Neural progenitor cell (in vitro differentiated cells): ENCODE measurements at regions not wholly inside any gene's neighbourhood (a gene's known extent, or its start where the extent isn't known, plus 50 kb on each side); places are given as distances from the start of the nearest gene placed in this dataset.

Experiments
- DNase-seq: peaks from one replicate; pipeline ENCODE4 v3.0.0-alpha.2; 2016; ENCODE audit warnings: low spot score
- H2AFZ ChIP-seq: fragments of 200-600 bp; sonication (generic); replicated peaks from 2 replicates; pipeline ENCODE4 v1.6.1; 2016; ENCODE audit warnings: antibody characterized with exemption
- H3F3A ChIP-seq: fragments of 200-600 bp; sonication (generic); 2 replicates; pipeline ENCODE4 v1.6.1; 2016; ENCODE audit warnings: antibody characterized with exemption, low read depth
- H3K27ac ChIP-seq: fragments of 200-600 bp; sonication (generic); 2 replicates; pipeline ENCODE4 v1.5.1; 2016; ENCODE audit warnings: mild to moderate bottlenecking
- H3K27me3 ChIP-seq: fragments of 200-600 bp; sonication (generic); 2 replicates; pipeline ENCODE4 v1.6.1; 2016; ENCODE audit warnings: mild to moderate bottlenecking, moderate library complexity
- H3K36me3 ChIP-seq: fragments of 200-600 bp; sonication (generic); 2 replicates; pipeline ENCODE4 v1.5.1; 2016
- H3K4me1 ChIP-seq: fragments of 200-600 bp; sonication (generic); 2 replicates; pipeline ENCODE4 v1.6.1; 2016; ENCODE audit warnings: mixed run types
- H3K4me2 ChIP-seq: fragments of 200-600 bp; sonication (generic); 2 replicates; pipeline ENCODE4 v1.6.1; 2016
- H3K4me3 ChIP-seq: fragments of 200-600 bp; sonication (generic); 2 replicates; pipeline ENCODE4 v1.5.1; 2016
- H3K79me2 ChIP-seq: fragments of 200-600 bp; sonication (generic); 2 replicates; pipeline ENCODE4 v1.6.1; 2016; ENCODE audit warnings: low read depth
- H3K9ac ChIP-seq: fragments of 200-600 bp; sonication (generic); 2 replicates; pipeline ENCODE4 v1.6.1; 2016
- H3K9me3 ChIP-seq: fragments of 200-600 bp; sonication (generic); 2 replicates; pipeline ENCODE4 v1.5.1; 2016; ENCODE audit warnings: low read depth
- H4K20me1 ChIP-seq: fragments of 200-600 bp; sonication (generic); 2 replicates; pipeline ENCODE4 v1.6.1; 2016; ENCODE audit warnings: low read depth
- H3K27ac Mint-ChIP-seq: 3 replicates; pipeline ENCODE4 v1.8.0; 2021; ENCODE audit warnings: mixed read lengths
- H3K27me3 Mint-ChIP-seq: 2 replicates; pipeline ENCODE4 v1.8.0; 2022; ENCODE audit warnings: low read depth, mild to moderate bottlenecking, inconsistent platforms, moderate library complexity, mixed read lengths; ENCODE audit not compliant: insufficient read depth
- H3K36me3 Mint-ChIP-seq: 3 replicates; pipeline ENCODE4 v1.8.0; 2021; ENCODE audit warnings: mixed read lengths
- H3K4me1 Mint-ChIP-seq: 3 replicates; pipeline ENCODE4 v1.8.0; 2021; ENCODE audit warnings: mixed read lengths
- H3K4me3 Mint-ChIP-seq: 3 replicates; pipeline ENCODE4 v1.8.0; 2021; ENCODE audit warnings: mild to moderate bottlenecking, moderate library complexity, mixed read lengths
- H3K9me3 Mint-ChIP-seq: 3 replicates; pipeline ENCODE4 v1.8.0; 2020; ENCODE audit warnings: mixed read lengths
- CTCF ChIP-seq: fragments of 200-600 bp; sonication (generic); IDR thresholded peaks from 2 replicates; pipeline ENCODE4 v1.5.1; 2017; ENCODE audit warnings: antibody characterized with exemption, mild to moderate bottlenecking
- EZH2 ChIP-seq: fragments of 200-600 bp; sonication (generic); IDR thresholded peaks from 2 replicates; pipeline ENCODE4 v1.6.1; 2017; ENCODE audit warnings: antibody characterized with exemption, mild to moderate bottlenecking, moderate library complexity
- EZH2phosphoT487 ChIP-seq: fragments of 200-600 bp; sonication (generic); IDR thresholded peaks from 2 replicates; pipeline ENCODE4 v1.6.1; 2017; ENCODE audit warnings: antibody characterized with exemption

- H2AFZ ChIP-seq: no peak overlapping the region
- Mint-ChIP-seq H3K4me1 (peaks cover 6% of the 10 kb centered on the region), H3K9me3 (no peaks in the 10 kb centered on the region), H3K36me3 (no peaks in the 10 kb centered on the region), H3K27me3 (no peaks in the 10 kb centered on the region), H3K27ac (no peak overlapping the region), H3K4me3 (no peak overlapping the region)
- no peak overlapping the region for H3K27ac ChIP-seq
- H3K9ac ChIP-seq: no peak overlapping the region
- no peak overlapping the region for H3K4me2 ChIP-seq
- H4K20me1 ChIP-seq: no peaks in the 10 kb centered on the region
- no peaks in the 10 kb centered on the region for H3K36me3 ChIP-seq
- H3F3A ChIP-seq: no peaks in the 10 kb centered on the region
- H3K27me3 ChIP-seq: no peaks in the 10 kb centered on the region
- no peak for TF ChIP-seq CTCF
- no peak for TF ChIP-seq EZH2phosphoT487
- no peaks in the 10 kb centered on the region for H3K4me1 ChIP-seq
- no peak for DNase-seq
- H3K9me3 ChIP-seq: no peaks in the 10 kb centered on the region
- no peak overlapping the region for H3K4me3 ChIP-seq
- H3K79me2 ChIP-seq: no peaks in the 10 kb centered on the region
These were observed 472.5 kb downstream of the EPM2A start for GRCh38 chr6:145262771-145263170.

DNA sequence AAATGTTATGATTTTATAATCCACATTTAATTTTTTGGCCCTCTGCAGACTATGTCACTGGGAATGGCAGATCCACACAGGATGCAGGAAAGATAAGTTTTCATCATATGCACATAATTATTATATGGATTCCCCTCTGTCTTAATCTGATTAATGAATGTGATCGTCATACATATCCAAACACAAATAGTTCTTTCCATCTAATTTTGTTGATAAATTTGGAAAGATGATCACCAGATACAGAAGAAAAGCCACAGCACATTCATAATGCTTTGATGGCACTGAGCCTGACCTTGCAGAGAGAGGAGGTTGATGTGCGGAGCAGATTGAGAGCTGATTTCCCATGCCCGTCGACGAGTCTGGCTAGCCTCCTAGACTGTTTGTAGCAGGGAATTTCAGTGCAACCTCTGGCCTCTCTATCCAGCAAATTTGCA, 471.5 kb downstream of the EPM2A start:
- no peak overlapping the region for H2AFZ ChIP-seq
- no peaks in the 10 kb centered on the region for H3K9me3 ChIP-seq
- H3K27ac ChIP-seq: no peak overlapping the region
- H3F3A ChIP-seq: no peaks in the 10 kb centered on the region
- H3K4me1 ChIP-seq: no peaks in the 10 kb centered on the region
- peaks cover 6% of the 10 kb centered on the region for H3K4me1 Mint-ChIP-seq
- H3K36me3 ChIP-seq: no peaks in the 10 kb centered on the region
- no peaks in the 10 kb centered on the region for H4K20me1 ChIP-seq
- H3K4me2 ChIP-seq: no peak overlapping the region
- no peak for TF ChIP-seq CTCF
- no peak for TF ChIP-seq EZH2phosphoT487
- TF ChIP-seq EZH2: no peak
- no peak overlapping the region for H3K9ac ChIP-seq
- no peak overlapping the region for H3K4me3 ChIP-seq
- DNase-seq: no peak
- no peak overlapping the region for H3K27ac Mint-ChIP-seq
- no peaks in the 10 kb centered on the region for H3K36me3 Mint-ChIP-seq
- H3K4me3 Mint-ChIP-seq: no peak overlapping the region
- H3K27me3 Mint-ChIP-seq: no peaks in the 10 kb centered on the region
- no peaks in the 10 kb centered on the region for H3K27me3 ChIP-seq
- H3K79me2 ChIP-seq: no peaks in the 10 kb centered on the region
- no peaks in the 10 kb centered on the region for H3K9me3 Mint-ChIP-seq

DNA sequence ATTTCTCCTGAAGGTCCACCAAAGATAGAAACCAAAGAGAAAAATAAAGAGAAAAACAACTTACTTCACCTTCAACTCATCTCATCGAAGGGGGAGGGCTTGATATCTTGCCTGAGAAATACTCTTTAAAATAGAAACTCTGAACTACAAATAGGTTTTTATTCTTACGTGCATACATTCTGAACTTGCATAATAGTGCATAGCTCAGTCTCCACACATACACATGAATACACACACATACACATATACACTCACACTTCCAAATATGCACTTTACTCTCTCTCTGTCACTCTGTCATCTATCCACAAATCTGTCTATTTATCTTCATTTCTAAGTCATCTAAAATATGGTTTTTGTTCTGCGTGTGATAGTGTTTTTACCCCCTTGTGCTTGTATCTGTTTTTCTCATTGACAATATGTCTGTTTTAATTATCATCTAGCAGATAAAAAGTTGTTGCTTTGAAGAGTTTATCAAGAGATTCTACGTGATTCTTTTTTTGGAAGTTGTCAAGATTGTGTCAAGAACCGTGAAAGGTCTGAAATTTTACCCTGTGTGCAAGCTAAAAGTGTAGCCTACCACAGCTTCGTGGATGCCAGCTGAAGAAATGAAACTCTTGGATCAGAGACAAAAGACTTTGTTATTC, 468.8 kb downstream of the EPM2A start:
- Histone ChIP-seq H3K9me3 (no peaks in the 10 kb centered on the region), H3K79me2 (no peaks in the 10 kb centered on the region), H3F3A (no peaks in the 10 kb centered on the region), H3K27me3 (no peaks in the 10 kb centered on the region), H3K27ac (no peak overlapping the region), H2AFZ (no peak overlapping the region), H4K20me1 (no peaks in the 10 kb centered on the region), H3K4me2 (no peak overlapping the region), H3K36me3 (no peaks in the 10 kb centered on the region), H3K4me1 (peaks cover 9% of the 10 kb centered on the region), H3K4me3 (no peak overlapping the region), H3K9ac (no peak overlapping the region)
- DNase-seq: no peak
- Mint-ChIP-seq H3K36me3 (no peaks in the 10 kb centered on the region), H3K4me1 (peaks cover 6% of the 10 kb centered on the region), H3K27ac (no peak overlapping the region), H3K4me3 (no peak overlapping the region), H3K9me3 (no peaks in the 10 kb centered on the region), H3K27me3 (no peaks in the 10 kb centered on the region)
- TF ChIP-seq EZH2: no peak
- no peak for TF ChIP-seq CTCF
- no peak for TF ChIP-seq EZH2phosphoT487
